HepG2 (cell line): ENCODE measurements at regions not wholly inside any gene's neighbourhood (a gene's known extent, or its start where the extent isn't known, plus 50 kb on each side); places are given as distances from the start of the nearest gene placed in this dataset.

Source experiments
- ATAC-seq: fragments of 200-7000 bp; cut with Tn5 transposase; 3 replicates; pipeline ENCODE4 v1.9.1; 2020; ENCODE audit warnings: mild to moderate bottlenecking, moderate library complexity
- BruUV-seq: library from RNA; stranded (reverse); fragments of 400-500 nt; replicated peaks from 2 replicates; lab custom pipeline; 2021; lab: Mats Ljungman, UMichigan
- CTCF ChIA-PET: fragments of 300-600 bp; formaldehyde crosslinking; extraction: SDS; loops from one replicate; lab custom pipeline; 2021; ENCODE audit warnings: low total read pairs, inconsistent platforms, low intra/inter-chr PET ratio; lab: Yijun Ruan, JAX
- POLR2A ChIA-PET: fragments of 350-600 bp; sonication (Branson Sonifier 250); formaldehyde crosslinking; loops from one replicate; lab custom pipeline; 2020; ENCODE audit warnings: antibody characterized with exemption, inconsistent platforms; lab: Yijun Ruan, JAX
- DNase-seq: peaks from one replicate; pipeline ENCODE4 v3.0.0-alpha.2; 2015; ENCODE audit warnings: low spot score
- FAIRE-seq: peaks from 3 replicates; lab custom pipeline; 2011; peaks lifted over from hg19 to GRCh38; lab: Jason Lieb, UNC
- H2AFZ ChIP-seq: one replicate; pipeline ENCODE4 v1.6.1; 2011; ENCODE audit warnings: low read length, inconsistent platforms
- H3K27ac ChIP-seq: fragments of 300-600 bp; 3 replicates; pipeline ENCODE4 v1.8.0; 2011; ENCODE audit warnings: mixed run types, mild to moderate bottlenecking, mixed read lengths, low read length, inconsistent platforms; ENCODE audit not compliant: insufficient read depth; ENCODE audit errors: extremely low read length
- H3K27me3 ChIP-seq, 2 experiments: fragments of 200-600 bp in 1 of 2; 2 replicates in 1 of 2; 3 replicates in 1 of 2; pipeline versions ENCODE4 v1.6.0 to v1.8.0; 2011; ENCODE audit warnings: low read length in 2 of 2, mild to moderate bottlenecking in 2 of 2, moderate library complexity in 2 of 2, inconsistent platforms in 1 of 2; ENCODE audit not compliant: insufficient read depth in 2 of 2, control insufficient read depth in 1 of 2
- H3K36me3 ChIP-seq, 2 experiments: fragments of 200-600 bp in 1 of 2; replicated peaks in 1 of 2; 2 replicates in 1 of 2; 3 replicates in 1 of 2; pipeline versions ENCODE4 v1.5.1 to v1.8.0; 2011; ENCODE audit warnings: low read length in 2 of 2, inconsistent platforms in 1 of 2; ENCODE audit not compliant: insufficient read depth in 2 of 2, control insufficient read depth in 1 of 2
- H3K4me1 ChIP-seq: 2 replicates; pipeline ENCODE4 v1.5.1; 2012; ENCODE audit warnings: low read length, inconsistent platforms; ENCODE audit not compliant: insufficient read depth
- H3K4me2 ChIP-seq: 2 replicates; pipeline ENCODE4 v1.6.0; 2011; ENCODE audit warnings: low read depth, low read length, inconsistent platforms
- H3K4me3 ChIP-seq, 3 experiments: fragments of 200-600 bp in 1 of 3; sonication (generic), shearing (Covaris generic) in 1 of 3; replicated peaks in 1 of 3; 2 replicates each; pipeline ENCODE4 v1.5.1; 2011 to 2016; ENCODE audit warnings: low read length in 3 of 3, inconsistent platforms in 2 of 3, low read depth in 2 of 3, mild to moderate bottlenecking in 2 of 3, control low read depth in 1 of 3, mixed read lengths in 1 of 3; ENCODE audit not compliant: insufficient read depth in 1 of 3
- H3K79me2 ChIP-seq: one replicate; pipeline ENCODE4 v1.6.1; 2011; ENCODE audit warnings: low read length, inconsistent platforms; ENCODE audit not compliant: insufficient read depth
- H3K9ac ChIP-seq: 2 replicates; pipeline ENCODE4 v1.6.0; 2011; ENCODE audit warnings: mild to moderate bottlenecking, low read depth, low read length, inconsistent platforms; ENCODE audit not compliant: insufficient read depth
- H3K9me3 ChIP-seq: 2 replicates; pipeline ENCODE4 v1.5.1; 2012; ENCODE audit warnings: mild to moderate bottlenecking, low read length
- H4K20me1 ChIP-seq: 2 replicates; pipeline ENCODE4 v1.6.0; 2011; ENCODE audit warnings: inconsistent platforms, mild to moderate bottlenecking, low read length, moderate library complexity; ENCODE audit not compliant: insufficient read depth
- DDIT3 ChIP-seq: sonication (generic); formaldehyde crosslinking; IDR thresholded peaks from 2 replicates; pipeline ENCODE4 v1.4.0; 2020; ENCODE audit warnings: mild to moderate bottlenecking, missing genetic modification reagents
- HDAC1 ChIP-seq: sonication (generic); formaldehyde crosslinking; IDR thresholded peaks from 2 replicates; pipeline ENCODE4 v1.5.1; 2020; ENCODE audit warnings: mild to moderate bottlenecking, missing genetic modification reagents
- KLF12 ChIP-seq: sonication (generic); formaldehyde crosslinking; IDR thresholded peaks from 2 replicates; pipeline ENCODE4 v1.4.0; 2020; ENCODE audit warnings: missing genetic modification reagents, borderline replicate concordance
- RFX3 ChIP-seq: IDR thresholded peaks from 2 replicates; pipeline ENCODE4 v1.6.1; 2016; ENCODE audit warnings: missing biosample characterization, missing genetic modification reagents
- SCMH1 ChIP-seq: sonication (generic); formaldehyde crosslinking; IDR thresholded peaks from 2 replicates; pipeline ENCODE4 v1.9.0; 2021; ENCODE audit warnings: missing genetic modification reagents, mild to moderate bottlenecking, borderline replicate concordance
- ZBTB1 ChIP-seq: sonication (generic); formaldehyde crosslinking; IDR thresholded peaks from 2 replicates; pipeline ENCODE4 v1.4.0; 2020; ENCODE audit warnings: missing genetic modification reagents, borderline replicate concordance
- ZBTB44 ChIP-seq: sonication (generic); formaldehyde crosslinking; IDR thresholded peaks from 2 replicates; pipeline ENCODE4 v1.4.0; 2020; ENCODE audit warnings: missing genetic modification reagents
- ZFP1 ChIP-seq: IDR thresholded peaks from 2 replicates; pipeline ENCODE4 v1.6.1; 2016
- ZFP62 ChIP-seq: sonication (generic); formaldehyde crosslinking; IDR thresholded peaks from 2 replicates; pipeline ENCODE4 v1.4.0; 2020; ENCODE audit warnings: missing genetic modification reagents
- ZNF18 ChIP-seq: sonication (generic); formaldehyde crosslinking; IDR thresholded peaks from 2 replicates; pipeline ENCODE4 v1.8.0; 2022; ENCODE audit warnings: mild to moderate bottlenecking, missing genetic modification reagents; ENCODE audit not compliant: insufficient replicate concordance
- ZNF547 ChIP-seq: sonication (generic); formaldehyde crosslinking; IDR thresholded peaks from 2 replicates; pipeline ENCODE4 v1.5.1; 2020; ENCODE audit warnings: mild to moderate bottlenecking, missing genetic modification reagents
- ZNF83 ChIP-seq: sonication (generic); formaldehyde crosslinking; IDR thresholded peaks from 2 replicates; pipeline ENCODE4 v1.4.0; 2020; ENCODE audit warnings: missing genetic modification reagents, mild to moderate bottlenecking, borderline replicate concordance
- WGBS: methylation state at CpG from one replicate; pipeline ENCODE4 v1.1.6; 2017; ENCODE audit warnings: low lambda C conversion rate; 5-methylcytosine and 5-hydroxymethylcytosine counted together
- in situ Hi-C: cut with HindIII; loops from 2 replicates; pipeline ENCODE4 v1.10.0; 2017; ENCODE audit warnings: low pct_unique_long_range_greater_than_20kb; ENCODE audit not compliant: extremely low pct_ligation_motif_present
- intact Hi-C: fragments of 100-400 bp; cut with micrococcal nuclease; formaldehyde crosslinking; loops from one replicate; pipeline ENCODE4 v1.10.0; 2022; ENCODE audit not compliant: unreplicated experiment

- Histone ChIP-seq H2AFZ (no peak overlapping the region), H3K27me3 (no peaks in the 10 kb centered on the region), H3K4me3 (no peak overlapping the region), H3K4me2 (no peak overlapping the region), H3K9me3 (no peaks in the 10 kb centered on the region), H3K9ac (no peak overlapping the region), H3K79me2 (no peaks in the 10 kb centered on the region), H3K4me1 (no peaks in the 10 kb centered on the region), H3K27ac (no peak overlapping the region), H3K36me3 (no peaks in the 10 kb centered on the region), H4K20me1 (no peaks in the 10 kb centered on the region)
- BruUV-seq = no TSS peak
- WGBS = 0% methylated on average over 1 of the region's 7 CpGs
- POLR2A ChIA-PET = no interaction called here
- FAIRE-seq = no peak
- DNase-seq = no peak
- no peak for ATAC-seq
- CTCF ChIA-PET = no interaction called here
- no peak for TF ChIP-seq ZNF547
- no peak for TF ChIP-seq ZNF83
- TF ChIP-seq ZBTB44 (CRISPR knock-in tag) = no peak
- no peak for TF ChIP-seq RFX3 (CRISPR knock-in tag)
- TF ChIP-seq KLF12 = no peak
- no peak for TF ChIP-seq HDAC1 (CRISPR knock-in tag)
- TF ChIP-seq ZFP1 (CRISPR knock-in tag) = no peak
- TF ChIP-seq ZBTB1 (CRISPR knock-in tag) = no peak
- TF ChIP-seq ZFP62 = no peak
- TF ChIP-seq DDIT3 = no peak
- TF ChIP-seq SCMH1 (CRISPR knock-in tag) = no peak
- no peak for TF ChIP-seq ZNF18 (CRISPR knock-in tag)
- intact Hi-C loops (no loop called here), in situ Hi-C loops (no loop called here)
These were observed 227.7 kb downstream of the BCOR start for GRCh38 chrX:39869846-39870601.
